ENCODE measurements at regions not wholly inside any gene's neighbourhood (a gene's known extent, or its start where the extent isn't known, plus 50 kb on each side); places are given as distances from the start of the nearest gene placed in this dataset.
"Not testable (repeated sequence)": the region's sequence is repeated elsewhere in the genome, so short reads cannot be mapped to it uniquely, and the experiment has no call there.

- no peak for DNase-seq
These were observed 158.4 kb downstream of the PTPRU start for GRCh38 chr1:29394521-29395225.

- DNase-seq: no peak
These were observed 157.1 kb downstream of the PTPRU start for GRCh38 chr1:29393451-29393826.

- no peak for DNase-seq
These were observed 156.4 kb downstream of the PTPRU start for GRCh38 chr1:29392486-29393450.

GRCh38 chr1:29392036-29392435 is 155.7 kb downstream of the PTPRU start:
- no peak for DNase-seq

- no peak for DNase-seq
These were observed 155.1 kb downstream of the PTPRU start for GRCh38 chr1:29391362-29391880.

- no peak for DNase-seq
These were observed 154.4 kb downstream of the PTPRU start for GRCh38 chr1:29390491-29391361.

- no peak for DNase-seq
These were observed 153.8 kb downstream of the PTPRU start for GRCh38 chr1:29390075-29390474.

- DNase-seq: no peak
These were observed 153.3 kb downstream of the PTPRU start for GRCh38 chr1:29389533-29390041.

GRCh38 chr1:29388884-29389283 is 152.6 kb downstream of the PTPRU start:
- no peak for DNase-seq

GRCh38 chr1:29388170-29388569 is 151.8 kb downstream of the PTPRU start:
- DNase-seq: no peak

- no peak for DNase-seq
These were observed 150.9 kb downstream of the PTPRU start for GRCh38 chr1:29387210-29387609.

- DNase-seq: not testable (repeated sequence)
These were observed 150.1 kb downstream of the PTPRU start for GRCh38 chr1:29386453-29386852.

GRCh38 chr1:29385966-29386365 is 149.6 kb downstream of the PTPRU start:
- DNase-seq: no peak

- DNase-seq: no peak
These were observed 148.2 kb downstream of the PTPRU start for GRCh38 chr1:29384496-29385015.

GRCh38 chr1:29383746-29384371 is 147.5 kb downstream of the PTPRU start:
- no peak for DNase-seq

GRCh38 chr1:29382851-29383745 is 146.8 kb downstream of the PTPRU start:
- no peak for DNase-seq

GRCh38 chr1:29381426-29381825 is 145.1 kb downstream of the PTPRU start:
- DNase-seq: no peak

GRCh38 chr1:29380532-29380931 is 144.2 kb downstream of the PTPRU start:
- no peak for DNase-seq

- DNase-seq: no peak
These were observed 143.2 kb downstream of the PTPRU start for GRCh38 chr1:29379443-29380073.
